ENCODE measurements at regions not wholly inside any gene's neighbourhood (a gene's known extent, or its start where the extent isn't known, plus 50 kb on each side); places are given as distances from the start of the nearest gene placed in this dataset.

- no peak for TF ChIP-seq CTCF (IDR thresholded peaks at IDR 0.05)
- TF ChIP-seq POLR2A (IDR thresholded peaks at IDR 0.05) = no peak
- TF ChIP-seq POLR2AphosphoS5 (IDR thresholded peaks at IDR 0.05) = no peak
Measured at GRCh38 chr5:50927953-50928352, 261.5 kb downstream of the PARP8 start.
